ENCODE measurements at regions not wholly inside any gene's neighbourhood (a gene's known extent, or its start where the extent isn't known, plus 50 kb on each side); places are given as distances from the start of the nearest gene placed in this dataset.

- TF ChIP-seq EZH2phosphoT487 (IDR thresholded peaks at IDR 0.05; ENCODE audit: low read depth), result no peak
- TF ChIP-seq CTCF (IDR thresholded peaks at IDR 0.05; ENCODE audit: low read depth, low read length), result no peak
Measured at GRCh38 chr20:11165789-11166188, 492.0 kb upstream of the JAG1 start.

All from OCI-LY3 (cell line).